NT2/D1 (cell line): ENCODE measurements at regions not wholly inside any gene's neighbourhood (a gene's known extent, or its start where the extent isn't known, plus 50 kb on each side); places are given as distances from the start of the nearest gene placed in this dataset.

ENCODE experiments used
- SUZ12 ChIP-seq: IDR thresholded peaks from 2 replicates; pipeline ENCODE4 v1.6.1; 2011; ENCODE audit not compliant: insufficient read length, insufficient read depth; ENCODE audit errors: extremely low read depth
- YY1 ChIP-seq: IDR thresholded peaks from 2 replicates; pipeline ENCODE4 v1.6.1; 2011; ENCODE audit not compliant: insufficient read length, insufficient read depth

DNA sequence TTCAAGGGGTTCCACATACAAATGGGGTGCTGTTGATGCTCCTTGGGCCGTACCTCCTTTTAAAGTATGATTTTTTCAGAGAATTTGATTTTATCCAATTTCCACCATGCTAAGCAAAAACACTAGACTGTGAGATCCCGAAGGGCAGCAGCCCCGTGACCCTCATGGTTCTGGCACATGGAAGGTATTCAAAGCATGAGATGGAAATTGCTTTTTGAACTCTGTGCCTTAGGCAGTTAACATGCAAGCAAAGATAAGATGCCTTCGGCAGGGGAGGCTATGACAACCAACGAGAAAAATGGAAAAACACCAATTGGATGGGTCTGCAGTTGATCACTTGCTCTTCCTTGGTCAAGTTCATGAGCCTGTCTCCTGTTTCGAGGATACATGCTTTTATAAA lies 120.8 kb upstream of the DIO3 start:
- TF ChIP-seq YY1 = no peak
- no peak for TF ChIP-seq SUZ12
